ENCODE measurements at regions not wholly inside any gene's neighbourhood (a gene's known extent, or its start where the extent isn't known, plus 50 kb on each side); places are given as distances from the start of the nearest gene placed in this dataset.

- Histone ChIP-seq H3K36me3 (no peaks in the 10 kb centered on the region), H3K27ac (no peak overlapping the region), H3K4me1 (replicated peaks) (no peaks in the 10 kb centered on the region), H3K4me3 (no peak overlapping the region), H3K27me3 (replicated peaks) (no peaks in the 10 kb centered on the region), H3K9me3 (replicated peaks) (no peaks in the 10 kb centered on the region)
- no peak for DNase-seq (ENCODE audit: low read depth in 1 of 2, low spot score in 2 of 2)
These were observed 300.4 kb upstream of the STT3B start for GRCh38 chr3:31232055-31233025.

- Histone ChIP-seq H3K4me3 (no peak overlapping the region), H3K27ac (no peak overlapping the region)
- no peak for DNase-seq (ENCODE audit: low read depth in 1 of 2, low spot score in 2 of 2)
These were observed 298.6 kb upstream of the STT3B start for GRCh38 chr3:31234145-31234544.

GRCh38 chr3:31235062-31235700 lies 297.5 kb upstream of the STT3B start:
- H3K27ac ChIP-seq, result no peak overlapping the region
- H3K4me1 ChIP-seq (replicated peaks), result no peaks in the 10 kb centered on the region
- no peak overlapping the region for H3K4me3 ChIP-seq
- no peaks in the 10 kb centered on the region for H3K36me3 ChIP-seq
- H3K9me3 ChIP-seq (replicated peaks), result no peaks in the 10 kb centered on the region
- no peak for DNase-seq (ENCODE audit: low read depth in 1 of 2, low spot score in 2 of 2)
- no peaks in the 10 kb centered on the region for H3K27me3 ChIP-seq (replicated peaks)

More at GRCh38 chr3:31234145-31234544, 298.6 kb upstream of the STT3B start:
- H3K27me3 ChIP-seq (replicated peaks), result no peaks in the 10 kb centered on the region
- no peaks in the 10 kb centered on the region for H3K36me3 ChIP-seq
- H3K9me3 ChIP-seq (replicated peaks), result no peaks in the 10 kb centered on the region
- no peaks in the 10 kb centered on the region for H3K4me1 ChIP-seq (replicated peaks)

- Histone ChIP-seq H3K9me3 (replicated peaks) (no peaks in the 10 kb centered on the region), H3K4me3 (no peak overlapping the region), H3K27ac (no peak overlapping the region), H3K27me3 (replicated peaks) (no peaks in the 10 kb centered on the region), H3K36me3 (no peaks in the 10 kb centered on the region), H3K4me1 (replicated peaks) (no peaks in the 10 kb centered on the region)
- DNase-seq (ENCODE audit: low read depth in 1 of 2, low spot score in 2 of 2), result no peak
These were observed 294.8 kb upstream of the STT3B start for GRCh38 chr3:31237887-31238286.

GRCh38 chr3:31240013-31240412 lies 292.7 kb upstream of the STT3B start:
- no peaks in the 10 kb centered on the region for H3K36me3 ChIP-seq
- no peak overlapping the region for H3K27ac ChIP-seq
- DNase-seq (ENCODE audit: low read depth in 1 of 2, low spot score in 2 of 2), result no peak
- H3K4me3 ChIP-seq, result no peak overlapping the region
- no peaks in the 10 kb centered on the region for H3K4me1 ChIP-seq (replicated peaks)
- no peaks in the 10 kb centered on the region for H3K9me3 ChIP-seq (replicated peaks)
- H3K27me3 ChIP-seq (replicated peaks), result no peaks in the 10 kb centered on the region

GRCh38 chr3:31240466-31240865 lies 292.3 kb upstream of the STT3B start:
- Histone ChIP-seq H3K9me3 (replicated peaks) (no peaks in the 10 kb centered on the region), H3K36me3 (no peaks in the 10 kb centered on the region), H3K27me3 (replicated peaks) (no peaks in the 10 kb centered on the region), H3K4me3 (no peak overlapping the region), H3K4me1 (replicated peaks) (no peaks in the 10 kb centered on the region), H3K27ac (no peak overlapping the region)
- DNase-seq (ENCODE audit: low read depth in 1 of 2, low spot score in 2 of 2), result no peak

GRCh38 chr3:31240874-31241273 lies 291.9 kb upstream of the STT3B start:
- DNase-seq (ENCODE audit: low read depth in 1 of 2, low spot score in 2 of 2), result no peak
- Histone ChIP-seq H3K9me3 (replicated peaks) (no peaks in the 10 kb centered on the region), H3K4me3 (no peak overlapping the region), H3K27ac (no peak overlapping the region), H3K27me3 (replicated peaks) (no peaks in the 10 kb centered on the region), H3K36me3 (no peaks in the 10 kb centered on the region), H3K4me1 (replicated peaks) (no peaks in the 10 kb centered on the region)

GRCh38 chr3:31241533-31241932 lies 291.2 kb upstream of the STT3B start:
- Histone ChIP-seq H3K4me3 (no peak overlapping the region), H3K27me3 (replicated peaks) (no peaks in the 10 kb centered on the region), H3K27ac (no peak overlapping the region), H3K9me3 (replicated peaks) (no peaks in the 10 kb centered on the region), H3K4me1 (replicated peaks) (no peaks in the 10 kb centered on the region), H3K36me3 (no peaks in the 10 kb centered on the region)
- DNase-seq (ENCODE audit: low read depth in 1 of 2, low spot score in 2 of 2), result no peak

- no peaks in the 10 kb centered on the region for H3K9me3 ChIP-seq (replicated peaks)
- no peak for DNase-seq (ENCODE audit: low read depth in 1 of 2, low spot score in 2 of 2)
- no peaks in the 10 kb centered on the region for H3K4me1 ChIP-seq (replicated peaks)
- no peak overlapping the region for H3K4me3 ChIP-seq
- H3K36me3 ChIP-seq, result no peaks in the 10 kb centered on the region
- H3K27ac ChIP-seq, result no peak overlapping the region
- H3K27me3 ChIP-seq (replicated peaks), result no peaks in the 10 kb centered on the region
These were observed 290.4 kb upstream of the STT3B start for GRCh38 chr3:31242026-31242960.

GRCh38 chr3:31244929-31245817 lies 287.6 kb upstream of the STT3B start:
- Histone ChIP-seq H3K27ac (no peak overlapping the region), H3K4me3 (no peak overlapping the region), H3K4me1 (replicated peaks) (no peaks in the 10 kb centered on the region), H3K36me3 (no peaks in the 10 kb centered on the region), H3K9me3 (replicated peaks) (no peaks in the 10 kb centered on the region), H3K27me3 (replicated peaks) (no peaks in the 10 kb centered on the region)
- no peak for DNase-seq (ENCODE audit: low read depth in 1 of 2, low spot score in 2 of 2)

- no peak for DNase-seq (ENCODE audit: low read depth in 1 of 2, low spot score in 2 of 2)
- H3K4me1 ChIP-seq (replicated peaks), result no peaks in the 10 kb centered on the region
- H3K9me3 ChIP-seq (replicated peaks), result no peaks in the 10 kb centered on the region
- H3K27me3 ChIP-seq (replicated peaks), result no peaks in the 10 kb centered on the region
- H3K36me3 ChIP-seq, result no peaks in the 10 kb centered on the region
- no peak overlapping the region for H3K27ac ChIP-seq
- no peak overlapping the region for H3K4me3 ChIP-seq
These were observed 286.2 kb upstream of the STT3B start for GRCh38 chr3:31246293-31247062.

GRCh38 chr3:31247063-31247447 lies 285.7 kb upstream of the STT3B start:
- no peaks in the 10 kb centered on the region for H3K36me3 ChIP-seq
- no peaks in the 10 kb centered on the region for H3K27me3 ChIP-seq (replicated peaks)
- no peaks in the 10 kb centered on the region for H3K9me3 ChIP-seq (replicated peaks)
- H3K27ac ChIP-seq, result no peak overlapping the region
- no peak for DNase-seq (ENCODE audit: low read depth in 1 of 2, low spot score in 2 of 2)
- H3K4me1 ChIP-seq (replicated peaks), result no peaks in the 10 kb centered on the region
- no peak overlapping the region for H3K4me3 ChIP-seq

Measured in SJSA1 (cell line).